NCI-H2196 (cell line): ENCODE measurements at regions not wholly inside any gene's neighbourhood (a gene's known extent, or its start where the extent isn't known, plus 50 kb on each side); places are given as distances from the start of the nearest gene placed in this dataset.
"Not testable (repeated sequence)": the region's sequence is repeated elsewhere in the genome, so short reads cannot be mapped to it uniquely, and the experiment has no call there.

ENCODE experiments used
- DNase-seq: peaks from one replicate; lab custom pipeline; 2025; ENCODE audit not compliant: unreplicated experiment; lab: John Stamatoyannopoulos, UW

GRCh38 chr17:22304667-22305303, 612.5 kb downstream of the KCNJ18 start:
- no peak for DNase-seq

- no peak for DNase-seq
Measured at GRCh38 chr17:22305356-22306071, 613.2 kb downstream of the KCNJ18 start.

- DNase-seq: not testable (repeated sequence)
Measured at GRCh38 chr17:22310292-22310691, 618.0 kb downstream of the KCNJ18 start.

GRCh38 chr17:22310717-22311686, 618.7 kb downstream of the KCNJ18 start:
- DNase-seq: no peak

- DNase-seq: not testable (repeated sequence)
Measured at GRCh38 chr17:22321001-22321400, 628.7 kb downstream of the KCNJ18 start.

- not testable (repeated sequence) for DNase-seq
Measured at GRCh38 chr17:22322893-22323550, 630.7 kb downstream of the KCNJ18 start.

- DNase-seq: no peak
Measured at GRCh38 chr17:22337467-22337866, 645.1 kb downstream of the KCNJ18 start.

- DNase-seq: not testable (repeated sequence)
Measured at GRCh38 chr17:22356603-22357002, 664.3 kb downstream of the KCNJ18 start.

- not testable (repeated sequence) for DNase-seq
Measured at GRCh38 chr17:22370988-22371387, 678.7 kb downstream of the KCNJ18 start.

- no peak for DNase-seq
Measured at GRCh38 chr17:22373911-22374310, 681.6 kb downstream of the KCNJ18 start.

- DNase-seq: no peak
Measured at GRCh38 chr17:22374741-22375140, 682.4 kb downstream of the KCNJ18 start.

- DNase-seq: not testable (repeated sequence)
Measured at GRCh38 chr17:22376747-22377146, 684.4 kb downstream of the KCNJ18 start.

- DNase-seq: not testable (repeated sequence)
Measured at GRCh38 chr17:22378748-22379147, 686.4 kb downstream of the KCNJ18 start.

GRCh38 chr17:22381589-22381988, 689.3 kb downstream of the KCNJ18 start:
- not testable (repeated sequence) for DNase-seq

- DNase-seq: not testable (repeated sequence)
Measured at GRCh38 chr17:22383772-22384460, 691.6 kb downstream of the KCNJ18 start.

GRCh38 chr17:22384461-22384800, 692.1 kb downstream of the KCNJ18 start:
- not testable (repeated sequence) for DNase-seq

GRCh38 chr17:22398446-22398845, 706.1 kb downstream of the KCNJ18 start:
- DNase-seq: not testable (repeated sequence)

- not testable (repeated sequence) for DNase-seq
Measured at GRCh38 chr17:22399037-22399436, 706.7 kb downstream of the KCNJ18 start.

GRCh38 chr17:22405080-22405479, 712.8 kb downstream of the KCNJ18 start:
- not testable (repeated sequence) for DNase-seq

GRCh38 chr17:22409160-22409751, 716.9 kb downstream of the KCNJ18 start:
- DNase-seq: no peak
